Spleen (tissue), 7 donors: ENCODE measurements at regions not wholly inside any gene's neighbourhood (a gene's known extent, or its start where the extent isn't known, plus 50 kb on each side); places are given as distances from the start of the nearest gene placed in this dataset.

Experiments
- CTCF ChIP-seq, 11 experiments: fragments of 200-600 bp in 7 of 11; fragments of 450-650 bp in 4 of 11; sonication (generic) in 4 of 11; IDR thresholded peaks in 8 of 11; conservative IDR thresholded peaks in 3 of 11; 1 replicate in 7 of 11; 2 replicates in 4 of 11; pipeline versions ENCODE4 v1.4.0 to v1.8.0; 2016 to 2021; ENCODE audit warnings: antibody characterized with exemption in 11 of 11, inconsistent platforms in 4 of 11, mild to moderate bottlenecking in 1 of 11
- POLR2A ChIP-seq, 3 donors: fragments of 450-650 bp; IDR thresholded peaks; one replicate each; pipeline ENCODE4 v1.5.1; 2017; ENCODE audit warnings: antibody characterized with exemption in 3 of 3, mild to moderate bottlenecking in 1 of 3
- donor health status: DM: no; HTN: no; CAD: no; lungs with moderate emphysema.
- donor health status: DM: no; HTN: no; CAD: no.
- donor health status: DM: no; HTN: no; CAD: no.

GRCh38 chr3:8320711-8321458 is 180.7 kb upstream of the LMCD1 start:
- no peak for TF ChIP-seq CTCF (IDR thresholded peaks at IDR 0.05 in 8 of 11, conservative IDR thresholded peaks at IDR 0.05 in 3 of 11)
- no peak for TF ChIP-seq POLR2A (IDR thresholded peaks at IDR 0.05)
